ENCODE measurements at regions not wholly inside any gene's neighbourhood (a gene's known extent, or its start where the extent isn't known, plus 50 kb on each side); places are given as distances from the start of the nearest gene placed in this dataset.

GRCh38 chr7:1344421-1344820 lies 111.7 kb downstream of the UNCX start:
- TF ChIP-seq CTCF (IDR thresholded peaks at IDR 0.05) (no peak), POLR2A (IDR thresholded peaks at IDR 0.05) (no peak)
